ENCODE measurements at regions not wholly inside any gene's neighbourhood (a gene's known extent, or its start where the extent isn't known, plus 50 kb on each side); places are given as distances from the start of the nearest gene placed in this dataset.

DNA sequence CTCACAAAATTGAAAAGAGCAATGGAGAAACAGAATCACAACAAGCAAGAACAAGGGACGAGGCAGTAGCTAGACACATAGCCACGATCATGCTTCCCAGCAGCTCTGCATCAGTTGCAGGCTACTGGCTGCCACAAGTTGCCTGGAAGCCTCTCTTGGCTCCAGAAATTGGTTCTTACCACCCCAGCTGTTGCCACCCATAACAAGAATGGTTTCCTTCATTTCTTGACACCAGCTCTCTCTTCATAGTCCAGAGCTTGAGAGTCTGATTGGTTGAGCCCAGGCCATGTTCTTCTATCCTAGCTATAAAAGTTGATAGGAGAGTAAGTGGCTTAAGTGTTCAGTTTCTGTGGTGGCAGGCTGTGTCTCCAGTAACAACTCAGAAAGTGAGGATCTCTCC is 210.7 kb upstream of the ANKRD55 start:
- H4K20me1 ChIP-seq (ENCODE audit: insufficient read depth): no peaks in the 10 kb centered on the region
- H3K27ac ChIP-seq (ENCODE audit: low read depth in 2 of 2, low read length in 1 of 2): no peak overlapping the region
- H3K9me2 ChIP-seq: no peaks in the 10 kb centered on the region
- H3K9me3 ChIP-seq: no peaks in the 10 kb centered on the region
- 52% methylated on average over 2 of the region's 2 CpGs for WGBS (ENCODE audit: low lambda C conversion rate)
- no peaks in the 10 kb centered on the region for H3K27me3 ChIP-seq (ENCODE audit: insufficient read depth)
- H2AFZ ChIP-seq (ENCODE audit: low read depth): no peak overlapping the region
- TF ChIP-seq GABPA (IDR thresholded peaks at IDR 0.05; ENCODE audit: low read depth): no peak
- TF ChIP-seq MXI1 (IDR thresholded peaks at IDR 0.05; ENCODE audit: low read depth, low read length): no peak
- no peak for TF ChIP-seq PBX3 (IDR thresholded peaks at IDR 0.05)
- TF ChIP-seq FOSL2 (IDR thresholded peaks at IDR 0.05; ENCODE audit: borderline replicate concordance, low read depth): no peak
- TF ChIP-seq, protein P1, sequence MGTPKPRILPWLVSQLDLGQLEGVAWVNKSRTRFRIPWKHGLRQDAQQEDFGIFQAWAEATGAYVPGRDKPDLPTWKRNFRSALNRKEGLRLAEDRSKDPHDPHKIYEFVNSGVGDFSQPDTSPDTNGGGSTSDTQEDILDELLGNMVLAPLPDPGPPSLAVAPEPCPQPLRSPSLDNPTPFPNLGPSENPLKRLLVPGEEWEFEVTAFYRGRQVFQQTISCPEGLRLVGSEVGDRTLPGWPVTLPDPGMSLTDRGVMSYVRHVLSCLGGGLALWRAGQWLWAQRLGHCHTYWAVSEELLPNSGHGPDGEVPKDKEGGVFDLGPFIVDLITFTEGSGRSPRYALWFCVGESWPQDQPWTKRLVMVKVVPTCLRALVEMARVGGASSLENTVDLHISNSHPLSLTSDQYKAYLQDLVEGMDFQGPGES (IDR thresholded peaks at IDR 0.05; ENCODE audit: low read depth, low read length): no peak
- TF ChIP-seq TAF1 (IDR thresholded peaks at IDR 0.05; ENCODE audit: borderline replicate concordance, low read depth, low read length): no peak
- no peak for TF ChIP-seq GATA2 (CRISPR knock-in tag; IDR thresholded peaks at IDR 0.05)
- TF ChIP-seq RAD21 (IDR thresholded peaks at IDR 0.05; ENCODE audit: low read length): no peak
- no peak for TF ChIP-seq POLR2AphosphoS5 (IDR thresholded peaks at IDR 0.05; ENCODE audit: low read depth, low read length)
- no peak for TF ChIP-seq EP300 (IDR thresholded peaks at IDR 0.05; ENCODE audit: borderline replicate concordance in 1 of 2, low read depth in 1 of 2, low read length in 1 of 2)
- TF ChIP-seq SMC3 (IDR thresholded peaks at IDR 0.05; ENCODE audit: low read depth, low read length): no peak
- TF ChIP-seq NFIC (IDR thresholded peaks at IDR 0.05; ENCODE audit: borderline replicate concordance): no peak
- TF ChIP-seq TCF12 (IDR thresholded peaks at IDR 0.05): no peak
- TF ChIP-seq EZH2phosphoT487 (IDR thresholded peaks at IDR 0.05; ENCODE audit: borderline replicate concordance, low read depth): no peak
- no peak for TF ChIP-seq RCOR1 (IDR thresholded peaks at IDR 0.05; ENCODE audit: low read length)
- TF ChIP-seq ELF1 (IDR thresholded peaks at IDR 0.05): no peak
- TF ChIP-seq, protein P2, sequence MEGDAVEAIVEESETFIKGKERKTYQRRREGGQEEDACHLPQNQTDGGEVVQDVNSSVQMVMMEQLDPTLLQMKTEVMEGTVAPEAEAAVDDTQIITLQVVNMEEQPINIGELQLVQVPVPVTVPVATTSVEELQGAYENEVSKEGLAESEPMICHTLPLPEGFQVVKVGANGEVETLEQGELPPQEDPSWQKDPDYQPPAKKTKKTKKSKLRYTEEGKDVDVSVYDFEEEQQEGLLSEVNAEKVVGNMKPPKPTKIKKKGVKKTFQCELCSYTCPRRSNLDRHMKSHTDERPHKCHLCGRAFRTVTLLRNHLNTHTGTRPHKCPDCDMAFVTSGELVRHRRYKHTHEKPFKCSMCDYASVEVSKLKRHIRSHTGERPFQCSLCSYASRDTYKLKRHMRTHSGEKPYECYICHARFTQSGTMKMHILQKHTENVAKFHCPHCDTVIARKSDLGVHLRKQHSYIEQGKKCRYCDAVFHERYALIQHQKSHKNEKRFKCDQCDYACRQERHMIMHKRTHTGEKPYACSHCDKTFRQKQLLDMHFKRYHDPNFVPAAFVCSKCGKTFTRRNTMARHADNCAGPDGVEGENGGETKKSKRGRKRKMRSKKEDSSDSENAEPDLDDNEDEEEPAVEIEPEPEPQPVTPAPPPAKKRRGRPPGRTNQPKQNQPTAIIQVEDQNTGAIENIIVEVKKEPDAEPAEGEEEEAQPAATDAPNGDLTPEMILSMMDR (IDR thresholded peaks at IDR 0.05): no peak
- TF ChIP-seq YY1 (IDR thresholded peaks at IDR 0.05; ENCODE audit: low read depth): no peak
- TF ChIP-seq TEAD4 (IDR thresholded peaks at IDR 0.05; ENCODE audit: borderline replicate concordance, insufficient read depth): no peak
- DNase-seq: no peak
- ChIA-PET CTCF (interaction anchor here (0.8 kb wide), 1 partner anchor 173 kb away, joined by 3 read pairs; no protein-coding TSS in a partner anchor), POLR2A (no interaction called here)
- H3K79me2 ChIP-seq (ENCODE audit: insufficient read depth): no peaks in the 10 kb centered on the region
- H3K4me1 ChIP-seq (ENCODE audit: control insufficient read depth in 1 of 2, insufficient read depth in 2 of 2, low read depth in 1 of 2, low read length in 1 of 2): peaks cover 0 to 2% of the 10 kb centered on the region in 2 experiments; a peak in 2 of 4 replicates
- H3K36me3 ChIP-seq (replicated peaks in 1 of 2; ENCODE audit: control insufficient read depth in 1 of 2, insufficient read depth in 2 of 2, low read length in 1 of 2): no peaks in the 10 kb centered on the region
- H3K9ac ChIP-seq: no peak overlapping the region
- H3K4me3 ChIP-seq (ENCODE audit: low read depth in 2 of 2, low read length in 1 of 2): no peak overlapping the region
- no peak overlapping the region for H3K4me2 ChIP-seq
- no peaks in the 10 kb centered on the region for H3F3A ChIP-seq (replicated peaks; ENCODE audit: insufficient read depth)
